ENCODE measurements at regions not wholly inside any gene's neighbourhood (a gene's known extent, or its start where the extent isn't known, plus 50 kb on each side); places are given as distances from the start of the nearest gene placed in this dataset.

- TF ChIP-seq CTCF (IDR thresholded peaks at IDR 0.05), result no peak
- TF ChIP-seq POLR2AphosphoS5 (IDR thresholded peaks at IDR 0.05), result no peak
- TF ChIP-seq POLR2A (IDR thresholded peaks at IDR 0.05), result no peak
- no peak for TF ChIP-seq EP300 (IDR thresholded peaks at IDR 0.05)
- DNase-seq (ENCODE audit: low spot score in 2 of 2), result no peak
Measured at GRCh38 chr16:49010396-49010795, 271.2 kb downstream of the CBLN1 start.

GRCh38 chr16:49009204-49009603 lies 272.4 kb downstream of the CBLN1 start:
- H3K4me3 ChIP-seq, result no peak overlapping the region
- H3K27ac ChIP-seq, result no peak overlapping the region
- DNase-seq (ENCODE audit: low spot score in 2 of 2), result no peak
- peaks cover 5% of the 10 kb centered on the region for H3K27me3 ChIP-seq
- TF ChIP-seq POLR2A (IDR thresholded peaks at IDR 0.05), result no peak
- no peak for TF ChIP-seq EP300 (IDR thresholded peaks at IDR 0.05)
- TF ChIP-seq POLR2AphosphoS5 (IDR thresholded peaks at IDR 0.05), result no peak
- no peak for TF ChIP-seq CTCF (IDR thresholded peaks at IDR 0.05)
- H3K36me3 ChIP-seq, result no peaks in the 10 kb centered on the region
- WGBS, result 89% methylated on average over 1 of the region's 1 CpG
- no peaks in the 10 kb centered on the region for H3K4me1 ChIP-seq
- no peaks in the 10 kb centered on the region for H3K9me3 ChIP-seq

More at GRCh38 chr16:49010396-49010795, 271.2 kb downstream of the CBLN1 start:
- Histone ChIP-seq H3K27ac (no peak overlapping the region), H3K36me3 (no peaks in the 10 kb centered on the region), H3K27me3 (peaks cover 5% of the 10 kb centered on the region), H3K9me3 (no peaks in the 10 kb centered on the region), H3K4me1 (no peaks in the 10 kb centered on the region), H3K4me3 (no peak overlapping the region)
- 72% methylated on average over 2 of the region's 8 CpGs for WGBS

GRCh38 chr16:49003992-49004391 lies 277.6 kb downstream of the CBLN1 start:
- Histone ChIP-seq H3K9me3 (no peaks in the 10 kb centered on the region), H3K27me3 (no peaks in the 10 kb centered on the region), H3K4me3 (no peak overlapping the region), H3K36me3 (no peaks in the 10 kb centered on the region), H3K27ac (no peak overlapping the region), H3K4me1 (no peaks in the 10 kb centered on the region)
- WGBS, result 64% methylated on average over 4 of the region's 4 CpGs
- no peak for DNase-seq (ENCODE audit: low spot score in 2 of 2)
- TF ChIP-seq POLR2AphosphoS5 (IDR thresholded peaks at IDR 0.05) (no peak), POLR2A (IDR thresholded peaks at IDR 0.05) (no peak), CTCF (IDR thresholded peaks at IDR 0.05) (no peak), EP300 (IDR thresholded peaks at IDR 0.05) (no peak)

GRCh38 chr16:49003022-49003421 lies 278.6 kb downstream of the CBLN1 start:
- H3K36me3 ChIP-seq, result no peaks in the 10 kb centered on the region
- H3K27ac ChIP-seq, result no peak overlapping the region
- H3K4me1 ChIP-seq, result no peaks in the 10 kb centered on the region
- no peaks in the 10 kb centered on the region for H3K9me3 ChIP-seq
- H3K27me3 ChIP-seq, result no peaks in the 10 kb centered on the region
- TF ChIP-seq POLR2A (IDR thresholded peaks at IDR 0.05) (no peak), CTCF (IDR thresholded peaks at IDR 0.05) (no peak), POLR2AphosphoS5 (IDR thresholded peaks at IDR 0.05) (no peak)
- no peak overlapping the region for H3K4me3 ChIP-seq
- whole genome bisulfite sequencing, result 41% methylated on average over 2 of the region's 2 CpGs
- DNase-seq (ENCODE audit: low spot score in 2 of 2), result no peak

- no peak overlapping the region for H3K4me3 ChIP-seq
- H3K27ac ChIP-seq, result no peak overlapping the region
- no peaks in the 10 kb centered on the region for H3K4me1 ChIP-seq
- no peaks in the 10 kb centered on the region for H3K36me3 ChIP-seq
- H3K27me3 ChIP-seq, result no peaks in the 10 kb centered on the region
- 24% methylated on average over 10 of the region's 10 CpGs for WGBS
- no peaks in the 10 kb centered on the region for H3K9me3 ChIP-seq
- no peak for TF ChIP-seq EP300 (IDR thresholded peaks at IDR 0.05)
- no peak for TF ChIP-seq POLR2A (IDR thresholded peaks at IDR 0.05)
- TF ChIP-seq CTCF (IDR thresholded peaks at IDR 0.05), result no peak
- TF ChIP-seq POLR2AphosphoS5 (IDR thresholded peaks at IDR 0.05), result no peak
- DNase-seq (ENCODE audit: low spot score in 2 of 2), result no peak
Measured at GRCh38 chr16:49000594-49000993, 281.0 kb downstream of the CBLN1 start.

Measured in suprapubic skin (tissue), 4 donors.